ENCODE measurements at regions not wholly inside any gene's neighbourhood (a gene's known extent, or its start where the extent isn't known, plus 50 kb on each side); places are given as distances from the start of the nearest gene placed in this dataset.

GRCh38 chr7:155998328-155998691 lies 186.0 kb upstream of the SHH start:
- peak; percentile 24 for DNase-seq (ENCODE audit: low spot score)

GRCh38 chr7:155997431-155998327 lies 185.4 kb upstream of the SHH start:
- DNase-seq (ENCODE audit: low spot score): no peak

GRCh38 chr7:155996718-155997280 lies 184.5 kb upstream of the SHH start:
- DNase-seq (ENCODE audit: low spot score): no peak

- no peak for DNase-seq (ENCODE audit: low spot score)
Observed at GRCh38 chr7:155995183-155995612, 182.9 kb upstream of the SHH start.

- no peak for DNase-seq (ENCODE audit: low spot score)
Observed at GRCh38 chr7:155994279-155994811, 182.1 kb upstream of the SHH start.

- DNase-seq (ENCODE audit: low spot score): no peak
Observed at GRCh38 chr7:155993420-155994278, 181.4 kb upstream of the SHH start.

- DNase-seq (ENCODE audit: low spot score): no peak
Observed at GRCh38 chr7:155992974-155993373, 180.7 kb upstream of the SHH start.

GRCh38 chr7:155992538-155992937 lies 180.3 kb upstream of the SHH start:
- no peak for DNase-seq (ENCODE audit: low spot score)

- DNase-seq (ENCODE audit: low spot score): no peak
Observed at GRCh38 chr7:155992107-155992506, 179.8 kb upstream of the SHH start.

- no peak for DNase-seq (ENCODE audit: low spot score)
Observed at GRCh38 chr7:155991470-155991869, 179.2 kb upstream of the SHH start.

- no peak for DNase-seq (ENCODE audit: low spot score)
Observed at GRCh38 chr7:155988416-155988815, 176.2 kb upstream of the SHH start.

- DNase-seq (ENCODE audit: low spot score): no peak
Observed at GRCh38 chr7:155987681-155988235, 175.5 kb upstream of the SHH start.

GRCh38 chr7:155986497-155987160 lies 174.4 kb upstream of the SHH start:
- no peak for DNase-seq (ENCODE audit: low spot score)

- DNase-seq (ENCODE audit: low spot score): no peak
Observed at GRCh38 chr7:155985518-155986250, 173.4 kb upstream of the SHH start.

- no peak for DNase-seq (ENCODE audit: low spot score)
Observed at GRCh38 chr7:155984609-155985405, 172.5 kb upstream of the SHH start.

GRCh38 chr7:155984028-155984580 lies 171.8 kb upstream of the SHH start:
- no peak for DNase-seq (ENCODE audit: low spot score)

- no peak for DNase-seq (ENCODE audit: low spot score)
Observed at GRCh38 chr7:155983176-155983815, 171.0 kb upstream of the SHH start.

GRCh38 chr7:155981703-155982102 lies 169.4 kb upstream of the SHH start:
- no peak for DNase-seq (ENCODE audit: low spot score)

GRCh38 chr7:155980841-155981240 lies 168.6 kb upstream of the SHH start:
- DNase-seq (ENCODE audit: low spot score): no peak
